ENCODE measurements at regions not wholly inside any gene's neighbourhood (a gene's known extent, or its start where the extent isn't known, plus 50 kb on each side); places are given as distances from the start of the nearest gene placed in this dataset.
A peak's percentile ranks its signal among the peaks of the same experiment; 100 is the strongest.

DNA sequence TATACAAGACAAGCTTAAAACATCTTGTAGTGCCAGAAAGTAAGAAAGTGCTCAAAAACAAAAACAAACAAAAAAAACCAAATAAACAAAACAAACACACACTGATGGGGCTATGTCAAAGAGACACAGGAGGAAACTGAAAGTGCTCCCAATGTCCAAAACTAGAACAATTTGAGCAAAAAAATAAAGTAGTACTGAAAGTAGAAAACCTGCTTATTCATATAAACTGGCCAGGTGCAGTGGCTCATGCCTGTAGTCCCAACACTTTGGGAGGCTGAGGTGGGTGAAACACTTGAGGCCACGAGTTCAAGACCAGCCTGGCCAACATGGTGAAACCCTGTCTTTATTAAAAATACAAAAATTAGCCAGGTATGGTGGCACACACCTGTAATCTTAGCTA lies 129.9 kb downstream of the GLUL start:
- no peaks in the 10 kb centered on the region for H3K36me3 ChIP-seq (ENCODE audit: control insufficient read depth in 2 of 3, insufficient read depth in 3 of 3, low read length in 3 of 3)
- H3K4me1 ChIP-seq (ENCODE audit: control insufficient read depth in 2 of 3, insufficient read depth in 2 of 3, low read depth in 1 of 3, low read length in 3 of 3) = peaks cover 0 to 6% (median 0%) of the 10 kb centered on the region in 3 donors
- no peaks in the 10 kb centered on the region for H3K27me3 ChIP-seq (ENCODE audit: control insufficient read depth, insufficient read depth, low read length)
- FAIRE-seq (no peak), DNase-seq (no peak)
- TF ChIP-seq, protein P1, sequence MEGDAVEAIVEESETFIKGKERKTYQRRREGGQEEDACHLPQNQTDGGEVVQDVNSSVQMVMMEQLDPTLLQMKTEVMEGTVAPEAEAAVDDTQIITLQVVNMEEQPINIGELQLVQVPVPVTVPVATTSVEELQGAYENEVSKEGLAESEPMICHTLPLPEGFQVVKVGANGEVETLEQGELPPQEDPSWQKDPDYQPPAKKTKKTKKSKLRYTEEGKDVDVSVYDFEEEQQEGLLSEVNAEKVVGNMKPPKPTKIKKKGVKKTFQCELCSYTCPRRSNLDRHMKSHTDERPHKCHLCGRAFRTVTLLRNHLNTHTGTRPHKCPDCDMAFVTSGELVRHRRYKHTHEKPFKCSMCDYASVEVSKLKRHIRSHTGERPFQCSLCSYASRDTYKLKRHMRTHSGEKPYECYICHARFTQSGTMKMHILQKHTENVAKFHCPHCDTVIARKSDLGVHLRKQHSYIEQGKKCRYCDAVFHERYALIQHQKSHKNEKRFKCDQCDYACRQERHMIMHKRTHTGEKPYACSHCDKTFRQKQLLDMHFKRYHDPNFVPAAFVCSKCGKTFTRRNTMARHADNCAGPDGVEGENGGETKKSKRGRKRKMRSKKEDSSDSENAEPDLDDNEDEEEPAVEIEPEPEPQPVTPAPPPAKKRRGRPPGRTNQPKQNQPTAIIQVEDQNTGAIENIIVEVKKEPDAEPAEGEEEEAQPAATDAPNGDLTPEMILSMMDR (IDR thresholded peaks at IDR 0.05; ENCODE audit: borderline replicate concordance, extremely low read depth, insufficient read depth) = no peak
- intact Hi-C loops (cut with DNase I) = no loop called here
- H3K9ac ChIP-seq (ENCODE audit: low read length in 3 of 3) = no peak overlapping the region
- no peak overlapping the region for H3K4me3 ChIP-seq (ENCODE audit: low read length in 3 of 3)
- H3K27ac ChIP-seq (ENCODE audit: low read depth in 2 of 2, low read length in 2 of 2) = no peak overlapping the region
- no peaks in the 10 kb centered on the region for H3K9me3 ChIP-seq (ENCODE audit: control insufficient read depth in 2 of 3, insufficient read depth in 1 of 3, low read length in 3 of 3)

GRCh38 chr1:182260516-182260915 lies 131.1 kb downstream of the GLUL start:
- peaks cover 0 to 6% (median 0%) of the 10 kb centered on the region in 3 donors for H3K4me1 ChIP-seq (ENCODE audit: control insufficient read depth in 2 of 3, insufficient read depth in 2 of 3, low read depth in 1 of 3, low read length in 3 of 3)
- intact Hi-C loops (cut with DNase I) = no loop called here
- no peak overlapping the region for H3K4me3 ChIP-seq (ENCODE audit: low read length in 3 of 3)
- FAIRE-seq (no peak), DNase-seq (no peak)
- no peak overlapping the region for H3K9ac ChIP-seq (ENCODE audit: low read length in 3 of 3)
- no peaks in the 10 kb centered on the region for H3K9me3 ChIP-seq (ENCODE audit: control insufficient read depth in 2 of 3, insufficient read depth in 1 of 3, low read length in 3 of 3)
- TF ChIP-seq, protein P1 (IDR thresholded peaks at IDR 0.05; ENCODE audit: borderline replicate concordance, extremely low read depth, insufficient read depth) = no peak
- no peaks in the 10 kb centered on the region for H3K27me3 ChIP-seq (ENCODE audit: control insufficient read depth, insufficient read depth, low read length)
- H3K27ac ChIP-seq (ENCODE audit: low read depth in 2 of 2, low read length in 2 of 2) = no peak overlapping the region
- H3K36me3 ChIP-seq (ENCODE audit: control insufficient read depth in 2 of 3, insufficient read depth in 3 of 3, low read length in 3 of 3) = no peaks in the 10 kb centered on the region

DNA sequence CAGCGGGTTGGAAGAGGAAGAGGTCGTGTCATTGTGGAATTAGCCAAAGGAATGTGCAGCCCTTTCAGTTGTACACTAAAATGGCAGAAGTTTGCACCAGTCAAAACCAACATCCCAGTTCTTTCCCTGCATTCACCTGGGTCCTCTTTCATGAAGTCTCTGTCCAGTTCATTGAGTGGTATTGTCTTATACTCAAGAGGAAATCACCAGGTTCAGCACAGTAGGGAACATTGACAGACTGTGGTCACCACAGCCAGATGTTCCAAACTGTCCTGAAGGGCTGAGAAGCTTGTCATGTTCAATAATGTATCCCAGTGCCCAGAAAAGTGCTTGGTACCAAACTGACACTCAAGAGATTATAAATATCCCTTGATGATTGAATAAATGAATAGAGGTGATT lies 131.6 kb downstream of the GLUL start:
- Histone ChIP-seq H3K4me3 (ENCODE audit: low read length in 3 of 3) (no peak overlapping the region), H3K4me1 (ENCODE audit: control insufficient read depth in 2 of 3, insufficient read depth in 2 of 3, low read depth in 1 of 3, low read length in 3 of 3) (peaks cover 0 to 6% (median 0%) of the 10 kb centered on the region in 3 donors), H3K27me3 (ENCODE audit: control insufficient read depth, insufficient read depth, low read length) (no peaks in the 10 kb centered on the region), H3K9ac (ENCODE audit: low read length in 3 of 3) (no peak overlapping the region), H3K36me3 (ENCODE audit: control insufficient read depth in 2 of 3, insufficient read depth in 3 of 3, low read length in 3 of 3) (no peaks in the 10 kb centered on the region), H3K9me3 (ENCODE audit: control insufficient read depth in 2 of 3, insufficient read depth in 1 of 3, low read length in 3 of 3) (no peaks in the 10 kb centered on the region), H3K27ac (ENCODE audit: low read depth in 2 of 2, low read length in 2 of 2) (no peak overlapping the region)
- no peak for FAIRE-seq
- TF ChIP-seq, protein P1 (IDR thresholded peaks at IDR 0.05; ENCODE audit: borderline replicate concordance, extremely low read depth, insufficient read depth) = no peak
- intact Hi-C loops (cut with DNase I) = no loop called here
- no peak for DNase-seq

- Histone ChIP-seq H3K27me3 (ENCODE audit: control insufficient read depth, insufficient read depth, low read length) (no peaks in the 10 kb centered on the region), H3K4me1 (ENCODE audit: control insufficient read depth in 2 of 3, insufficient read depth in 2 of 3, low read depth in 1 of 3, low read length in 3 of 3) (peaks cover 0 to 6% (median 0%) of the 10 kb centered on the region in 3 donors), H3K27ac (ENCODE audit: low read depth in 2 of 2, low read length in 2 of 2) (no peak overlapping the region), H3K9me3 (ENCODE audit: control insufficient read depth in 2 of 3, insufficient read depth in 1 of 3, low read length in 3 of 3) (no peaks in the 10 kb centered on the region), H3K9ac (ENCODE audit: low read length in 3 of 3) (no peak overlapping the region), H3K4me3 (ENCODE audit: low read length in 3 of 3) (no peak overlapping the region), H3K36me3 (ENCODE audit: control insufficient read depth in 2 of 3, insufficient read depth in 3 of 3, low read length in 3 of 3) (no peaks in the 10 kb centered on the region)
- TF ChIP-seq, protein P1 (IDR thresholded peaks at IDR 0.05; ENCODE audit: borderline replicate concordance, extremely low read depth, insufficient read depth) = no peak
- intact Hi-C loops (cut with DNase I) = no loop called here
- FAIRE-seq = no peak
- peak in 2 of 5 donors; percentile 5 to 24 for DNase-seq
Observed at GRCh38 chr1:182259229-182259872, 132.2 kb downstream of the GLUL start.

Data from kidney (tissue), 13 donors.